RWPE1 (cell line): ENCODE measurements at regions not wholly inside any gene's neighbourhood (a gene's known extent, or its start where the extent isn't known, plus 50 kb on each side); places are given as distances from the start of the nearest gene placed in this dataset.

Source experiments
- CTCF ChIA-PET: fragments of 350-600 bp; sonication (Branson Sonifier 250); formaldehyde crosslinking; extraction: SDS; loops from one replicate; lab custom pipeline; 2021; lab: Yijun Ruan, JAX
- POLR2A ChIA-PET: fragments of 400-600 bp; formaldehyde crosslinking; extraction: SDS; loops from one replicate; lab custom pipeline; 2020; ENCODE audit warnings: antibody characterized with exemption; ENCODE audit not compliant: low non-redundant PET; lab: Yijun Ruan, JAX
- DNase-seq: peaks from one replicate; pipeline ENCODE4 v3.0.0; 2012; ENCODE audit warnings: low spot score
- H3K27ac ChIP-seq: fragments of 450-650 bp; 2 replicates; pipeline ENCODE4 v1.5.1; 2017
- CTCF ChIP-seq: fragments of 450-650 bp; conservative IDR thresholded peaks from 2 replicates; pipeline ENCODE4 v1.5.1; 2017; ENCODE audit warnings: low read depth, mild to moderate bottlenecking

GRCh38 chr7:9856668-9857067 is 1117.0 kb upstream of the PHF14 start:
- no peak for DNase-seq
- ChIA-PET POLR2A (no interaction called here), CTCF (no interaction called here)
- H3K27ac ChIP-seq = no peak overlapping the region
- TF ChIP-seq CTCF = no peak

- ChIA-PET POLR2A (no interaction called here), CTCF (no interaction called here)
- no peak overlapping the region for H3K27ac ChIP-seq
- DNase-seq = no peak
- no peak for TF ChIP-seq CTCF
These were observed 1110.1 kb upstream of the PHF14 start for GRCh38 chr7:9863545-9863944.

- TF ChIP-seq CTCF = no peak
- no peak for DNase-seq
- ChIA-PET CTCF (interaction anchor here (0.5 kb wide), 1 partner anchor 20 kb away, joined by 3 read pairs; no protein-coding TSS in a partner anchor), POLR2A (no interaction called here)
- no peak overlapping the region for H3K27ac ChIP-seq
These were observed 1104.5 kb upstream of the PHF14 start for GRCh38 chr7:9869151-9869550.

- CTCF ChIA-PET = no interaction called here
These were observed 1104.1 kb upstream of the PHF14 start for GRCh38 chr7:9869566-9869965.

GRCh38 chr7:9870674-9871073 is 1103.0 kb upstream of the PHF14 start:
- no peak overlapping the region for H3K27ac ChIP-seq
- no peak for TF ChIP-seq CTCF
- no peak for DNase-seq
- POLR2A ChIA-PET = no interaction called here
- CTCF ChIA-PET = no interaction called here

More at GRCh38 chr7:9869566-9869965, 1104.1 kb upstream of the PHF14 start:
- POLR2A ChIA-PET = no interaction called here
- H3K27ac ChIP-seq = no peak overlapping the region
- TF ChIP-seq CTCF = no peak
- DNase-seq = no peak

GRCh38 chr7:9874182-9874581 is 1099.5 kb upstream of the PHF14 start:
- POLR2A ChIA-PET = no interaction called here
- DNase-seq = no peak
- TF ChIP-seq CTCF = no peak
- CTCF ChIA-PET = no interaction called here
- H3K27ac ChIP-seq = no peak overlapping the region

- ChIA-PET CTCF (no interaction called here), POLR2A (no interaction called here)
- no peak overlapping the region for H3K27ac ChIP-seq
- no peak for DNase-seq
- TF ChIP-seq CTCF = no peak
These were observed 1097.6 kb upstream of the PHF14 start for GRCh38 chr7:9876053-9876452.
